ENCODE measurements at regions not wholly inside any gene's neighbourhood (a gene's known extent, or its start where the extent isn't known, plus 50 kb on each side); places are given as distances from the start of the nearest gene placed in this dataset.

GRCh38 chr20:19958928-19959327 lies 58.2 kb upstream of the NAA20 start:
- no peak for DNase-seq

- DNase-seq, result no peak
Measured at GRCh38 chr20:19960745-19961144, 56.4 kb upstream of the NAA20 start.

DNA sequence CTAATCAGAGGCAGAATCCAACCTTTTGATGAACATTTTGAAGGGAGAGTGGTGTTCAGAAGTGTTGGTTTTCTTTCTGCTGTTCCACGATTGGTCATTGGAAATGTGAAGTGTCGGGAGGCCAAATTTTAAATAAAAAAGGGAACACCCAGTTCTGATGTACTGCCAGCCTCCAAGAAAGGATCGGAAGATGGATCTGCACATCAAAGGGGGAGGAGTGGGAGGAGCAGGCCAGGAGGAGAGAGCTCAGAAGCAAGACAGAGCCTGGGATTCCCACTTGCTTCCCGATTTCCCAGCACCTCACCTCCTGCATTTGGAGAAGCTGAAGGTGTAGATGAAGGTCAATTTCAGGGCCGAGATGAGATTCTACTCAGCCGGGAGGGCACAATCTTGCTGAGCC lies 55.9 kb upstream of the NAA20 start:
- DNase-seq, result no peak

GRCh38 chr20:19962958-19963357 lies 54.2 kb upstream of the NAA20 start:
- no peak for DNase-seq

GRCh38 chr20:19964289-19965265 lies 52.6 kb upstream of the NAA20 start:
- DNase-seq, result no peak

- DNase-seq, result no peak
Measured at GRCh38 chr20:19966840-19967239, 50.3 kb upstream of the NAA20 start.
